ENCODE measurements at regions not wholly inside any gene's neighbourhood (a gene's known extent, or its start where the extent isn't known, plus 50 kb on each side); places are given as distances from the start of the nearest gene placed in this dataset.
"Not testable (repeated sequence)": the region's sequence is repeated elsewhere in the genome, so short reads cannot be mapped to it uniquely, and the experiment has no call there.

GRCh38 chr2:132009874-132010521 lies 151.8 kb downstream of the ANKRD30BL start:
- H3F3A ChIP-seq (ENCODE audit: insufficient read depth) = no peaks in the 10 kb centered on the region
- in situ Hi-C loops (cut with MboI) = no loop called here
- H3K4me2 ChIP-seq (ENCODE audit: unreplicated experiment) = peak overlapping the region; percentile 76
- peak; percentile 48 for TF ChIP-seq EZH2 (IDR thresholded peaks at IDR 0.05; ENCODE audit: insufficient read depth, poor library complexity, severe bottlenecking)
- no peak; the same call in 1 of the 2 replicates for TF ChIP-seq EZH2phosphoT487 (IDR thresholded peaks at IDR 0.05; ENCODE audit: insufficient read depth, low read depth)
- H2AFZ ChIP-seq = peak overlapping the region; percentile 79; the same call in 1 of the 2 replicates
- H3K36me3 ChIP-seq (ENCODE audit: low read depth) = no peaks in the 10 kb centered on the region
- peaks cover 15% of the 10 kb centered on the region for H3K27me3 ChIP-seq (replicated peaks; ENCODE audit: insufficient read depth)
- H3K9me3 ChIP-seq (ENCODE audit: low read depth) = no peaks in the 10 kb centered on the region
- H4K20me1 ChIP-seq (ENCODE audit: insufficient read depth) = no peaks in the 10 kb centered on the region
- H3K27ac ChIP-seq = no peak overlapping the region
- H3K9ac ChIP-seq = peak overlapping the region; percentile 44; the same call in 1 of the 2 replicates
- no peaks in the 10 kb centered on the region for H3K79me2 ChIP-seq (ENCODE audit: insufficient read depth)
- H3K4me1 ChIP-seq (ENCODE audit: insufficient read depth) = no peaks in the 10 kb centered on the region
- no peaks in the 10 kb centered on the region for H3K9me2 ChIP-seq (ENCODE audit: insufficient read depth)
- peak overlapping the region; percentile 64 for H3K4me3 ChIP-seq
- WGBS, 2 experiments (ENCODE audit: low coverage in 1 of 2, low lambda C conversion rate in 2 of 2, missing lambda C conversion rate in 2 of 2) = 2% methylated on average over 41 to 56 of the region's 56 CpGs
- DNase-seq = peak; percentile 34

GRCh38 chr2:132009177-132009873 lies 152.4 kb downstream of the ANKRD30BL start:
- no peaks in the 10 kb centered on the region for H3F3A ChIP-seq (ENCODE audit: insufficient read depth)
- peak overlapping the region; percentile 44; the same call in 1 of the 2 replicates for H3K9ac ChIP-seq
- peaks cover 15% of the 10 kb centered on the region for H3K27me3 ChIP-seq (replicated peaks; ENCODE audit: insufficient read depth)
- H2AFZ ChIP-seq = peak overlapping the region; percentile 79; the same call in 1 of the 2 replicates
- H3K27ac ChIP-seq = no peak overlapping the region
- DNase-seq = no peak
- H3K9me3 ChIP-seq (ENCODE audit: low read depth) = no peaks in the 10 kb centered on the region
- in situ Hi-C loops (cut with MboI) = no loop called here
- H3K36me3 ChIP-seq (ENCODE audit: low read depth) = no peaks in the 10 kb centered on the region
- peak; percentile 87 for TF ChIP-seq EZH2 (IDR thresholded peaks at IDR 0.05; ENCODE audit: insufficient read depth, poor library complexity, severe bottlenecking)
- TF ChIP-seq EZH2phosphoT487 (IDR thresholded peaks at IDR 0.05; ENCODE audit: insufficient read depth, low read depth) = no peak
- peak overlapping the region; percentile 64 for H3K4me3 ChIP-seq
- H3K9me2 ChIP-seq (ENCODE audit: insufficient read depth) = no peaks in the 10 kb centered on the region
- H4K20me1 ChIP-seq (ENCODE audit: insufficient read depth) = no peaks in the 10 kb centered on the region
- 15 to 25% methylated on average over 8 to 13 of the region's 13 CpGs for WGBS, 2 experiments (ENCODE audit: low coverage in 1 of 2, low lambda C conversion rate in 2 of 2, missing lambda C conversion rate in 2 of 2)
- H3K4me2 ChIP-seq (ENCODE audit: unreplicated experiment) = peak overlapping the region; percentile 76
- H3K4me1 ChIP-seq (ENCODE audit: insufficient read depth) = no peaks in the 10 kb centered on the region
- no peaks in the 10 kb centered on the region for H3K79me2 ChIP-seq (ENCODE audit: insufficient read depth)

- DNase-seq; H3K9me2 ChIP-seq (ENCODE audit: insufficient read depth); H3K4me3 ChIP-seq; H3K27ac ChIP-seq; H3K27me3 ChIP-seq (replicated peaks; ENCODE audit: insufficient read depth); H4K20me1 ChIP-seq (ENCODE audit: insufficient read depth); H3K9ac ChIP-seq; H3K79me2 ChIP-seq (ENCODE audit: insufficient read depth); H3K36me3 ChIP-seq (ENCODE audit: low read depth); H2AFZ ChIP-seq; H3K9me3 ChIP-seq (ENCODE audit: low read depth); in situ Hi-C loops (cut with MboI); H3K4me2 ChIP-seq (ENCODE audit: unreplicated experiment); H3F3A ChIP-seq (ENCODE audit: insufficient read depth); H3K4me1 ChIP-seq (ENCODE audit: insufficient read depth): not testable (repeated sequence)
- 6 to 22% methylated on average over 1 of the region's 1 CpG for WGBS, 2 experiments (ENCODE audit: low coverage in 1 of 2, low lambda C conversion rate in 2 of 2, missing lambda C conversion rate in 2 of 2)
Observed at GRCh38 chr2:131990751-131991150, 171.0 kb downstream of the ANKRD30BL start.

- H3K4me2 ChIP-seq (ENCODE audit: unreplicated experiment); H2AFZ ChIP-seq; H3K79me2 ChIP-seq (ENCODE audit: insufficient read depth); H3K9me2 ChIP-seq (ENCODE audit: insufficient read depth); H3K9ac ChIP-seq; H4K20me1 ChIP-seq (ENCODE audit: insufficient read depth); H3F3A ChIP-seq (ENCODE audit: insufficient read depth); H3K9me3 ChIP-seq (ENCODE audit: low read depth); H3K27ac ChIP-seq; H3K4me1 ChIP-seq (ENCODE audit: insufficient read depth); H3K36me3 ChIP-seq (ENCODE audit: low read depth); DNase-seq; in situ Hi-C loops (cut with MboI); H3K27me3 ChIP-seq (replicated peaks; ENCODE audit: insufficient read depth); H3K4me3 ChIP-seq: not testable (repeated sequence)
- WGBS, 2 experiments (ENCODE audit: low coverage in 1 of 2, low lambda C conversion rate in 2 of 2, missing lambda C conversion rate in 2 of 2) = 25 to 46% methylated on average over 7 to 10 of the region's 10 CpGs
Observed at GRCh38 chr2:131966671-131967070, 195.1 kb downstream of the ANKRD30BL start.
